ENCODE measurements at regions not wholly inside any gene's neighbourhood (a gene's known extent, or its start where the extent isn't known, plus 50 kb on each side); places are given as distances from the start of the nearest gene placed in this dataset.

- DNase-seq (ENCODE audit: low spot score) = no peak
- intact Hi-C loops (cut with DNase I) = no loop called here
Measured at GRCh38 chr3:117509858-117510257, 800.3 kb downstream of the TUSC7 start.

GRCh38 chr3:117510396-117510795 lies 800.8 kb downstream of the TUSC7 start:
- DNase-seq (ENCODE audit: low spot score) = no peak

GRCh38 chr3:117512975-117513374 lies 803.4 kb downstream of the TUSC7 start:
- intact Hi-C loops (cut with DNase I) = no loop called here
- DNase-seq (ENCODE audit: low spot score) = no peak

More at GRCh38 chr3:117510396-117510795, 800.8 kb downstream of the TUSC7 start:
- intact Hi-C loops (cut with DNase I) = no loop called here

- DNase-seq (ENCODE audit: low spot score) = no peak
- intact Hi-C loops (cut with DNase I) = no loop called here
Measured at GRCh38 chr3:117515309-117515708, 805.7 kb downstream of the TUSC7 start.

GRCh38 chr3:117518364-117518763 lies 808.8 kb downstream of the TUSC7 start:
- intact Hi-C loops (cut with DNase I) = no loop called here
- DNase-seq (ENCODE audit: low spot score) = no peak

- no peak for DNase-seq (ENCODE audit: low spot score)
- intact Hi-C loops (cut with DNase I) = no loop called here
Measured at GRCh38 chr3:117519776-117520175, 810.2 kb downstream of the TUSC7 start.

- intact Hi-C loops (cut with DNase I) = no loop called here
- no peak for DNase-seq (ENCODE audit: low spot score)
Measured at GRCh38 chr3:117520582-117520981, 811.0 kb downstream of the TUSC7 start.

- intact Hi-C loops (cut with DNase I) = no loop called here
- DNase-seq (ENCODE audit: low spot score) = no peak
Measured at GRCh38 chr3:117523418-117523817, 813.8 kb downstream of the TUSC7 start.

GRCh38 chr3:117524890-117525289 lies 815.3 kb downstream of the TUSC7 start:
- no peak for DNase-seq (ENCODE audit: low spot score)
- intact Hi-C loops (cut with DNase I) = no loop called here

- DNase-seq (ENCODE audit: low spot score) = no peak
- intact Hi-C loops (cut with DNase I) = no loop called here
Measured at GRCh38 chr3:117526470-117527079, 817.0 kb downstream of the TUSC7 start.

- intact Hi-C loops (cut with DNase I) = no loop called here
Measured at GRCh38 chr3:117527346-117527745, 817.8 kb downstream of the TUSC7 start.

GRCh38 chr3:117528688-117529087 lies 819.1 kb downstream of the TUSC7 start:
- DNase-seq (ENCODE audit: low spot score) = no peak
- intact Hi-C loops (cut with DNase I) = no loop called here

More at GRCh38 chr3:117527346-117527745, 817.8 kb downstream of the TUSC7 start:
- DNase-seq (ENCODE audit: low spot score) = no peak

GRCh38 chr3:117531078-117531767 lies 821.6 kb downstream of the TUSC7 start:
- no peak for DNase-seq (ENCODE audit: low spot score)
- intact Hi-C loops (cut with DNase I) = no loop called here

GRCh38 chr3:117532268-117532667 lies 822.7 kb downstream of the TUSC7 start:
- DNase-seq (ENCODE audit: low spot score) = no peak
- intact Hi-C loops (cut with DNase I) = no loop called here

GRCh38 chr3:117534138-117534537 lies 824.6 kb downstream of the TUSC7 start:
- intact Hi-C loops (cut with DNase I) = no loop called here
- no peak for DNase-seq (ENCODE audit: low spot score)

- intact Hi-C loops (cut with DNase I) = no loop called here
- DNase-seq (ENCODE audit: low spot score) = no peak
Measured at GRCh38 chr3:117536006-117536405, 826.4 kb downstream of the TUSC7 start.

- no peak for DNase-seq (ENCODE audit: low spot score)
Measured at GRCh38 chr3:117537949-117538348, 828.4 kb downstream of the TUSC7 start.

GRCh38 chr3:117539729-117540128 lies 830.1 kb downstream of the TUSC7 start:
- DNase-seq (ENCODE audit: low spot score) = no peak
- intact Hi-C loops (cut with DNase I) = no loop called here

More at GRCh38 chr3:117537949-117538348, 828.4 kb downstream of the TUSC7 start:
- intact Hi-C loops (cut with DNase I) = no loop called here

- intact Hi-C loops (cut with DNase I) = no loop called here
- DNase-seq (ENCODE audit: low spot score) = no peak
Measured at GRCh38 chr3:117540597-117540996, 831.0 kb downstream of the TUSC7 start.

- no peak for DNase-seq (ENCODE audit: low spot score)
- intact Hi-C loops (cut with DNase I) = no loop called here
Measured at GRCh38 chr3:117541721-117542120, 832.1 kb downstream of the TUSC7 start.

- intact Hi-C loops (cut with DNase I) = no loop called here
- no peak for DNase-seq (ENCODE audit: low spot score)
Measured at GRCh38 chr3:117543521-117543920, 833.9 kb downstream of the TUSC7 start.

All from cardiac septum (tissue), 1 donor.